H1 (cell line): ENCODE measurements at regions not wholly inside any gene's neighbourhood (a gene's known extent, or its start where the extent isn't known, plus 50 kb on each side); places are given as distances from the start of the nearest gene placed in this dataset.

Experiments used
- CTCF ChIA-PET: fragments of 300-600 bp; sonication (Branson Sonifier 250); formaldehyde crosslinking; loops from one replicate; lab custom pipeline; 2021; ENCODE audit not compliant: partially characterized antibody; lab: Charles Lee
- POLR2A ChIA-PET: fragments of 300-600 bp; sonication (Branson Sonifier 250); formaldehyde crosslinking; loops from one replicate; lab custom pipeline; 2021; ENCODE audit warnings: inconsistent platforms; ENCODE audit not compliant: partially characterized antibody; lab: Charles Lee
- DNase-seq, 2 experiments: peaks; one replicate each; pipeline versions ENCODE4 v3.0.0 to v3.0.0-alpha.2; 2010 to 2022; ENCODE audit warnings: low spot score in 2 of 2, low read depth in 1 of 2, mixed read lengths in 1 of 2
- FAIRE-seq: peaks from 2 replicates; lab custom pipeline; 2011; peaks lifted over from hg19 to GRCh38; lab: Jason Lieb, UNC
- H2AFZ ChIP-seq: 2 replicates; pipeline ENCODE4 v1.8.1; 2012; ENCODE audit warnings: low read length, inconsistent platforms
- H2AK5ac ChIP-seq: 2 replicates; pipeline ENCODE4 v1.6.1; 2013; ENCODE audit warnings: low read depth, low read length
- H2BK120ac ChIP-seq: replicated peaks from 2 replicates; pipeline ENCODE3; 2013; ENCODE audit warnings: low read depth, low read length, inconsistent platforms
- H2BK12ac ChIP-seq: 2 replicates; pipeline ENCODE4 v1.6.1; 2013; ENCODE audit warnings: low read depth, low read length
- H2BK15ac ChIP-seq: 2 replicates; pipeline ENCODE4 v1.6.1; 2013; ENCODE audit warnings: low read length
- H2BK20ac ChIP-seq: 2 replicates; pipeline ENCODE4 v1.6.1; 2013; ENCODE audit warnings: low read length
- H2BK5ac ChIP-seq: 2 replicates; pipeline ENCODE4 v1.6.1; 2013; ENCODE audit warnings: low read depth, low read length
- H3K14ac ChIP-seq: 2 replicates; pipeline ENCODE4 v1.6.1; 2013; ENCODE audit warnings: inconsistent platforms; ENCODE audit not compliant: insufficient read length
- H3K18ac ChIP-seq: 2 replicates; pipeline ENCODE4 v1.6.1; 2013; ENCODE audit warnings: low read length; ENCODE audit errors: extremely low read depth
- H3K23ac ChIP-seq: 2 replicates; pipeline ENCODE4 v1.6.1; 2013; ENCODE audit warnings: inconsistent platforms; ENCODE audit not compliant: insufficient read length
- H3K23me2 ChIP-seq: 2 replicates; pipeline ENCODE4 v1.6.1; 2013; ENCODE audit warnings: low read depth, low read length
- H3K27ac ChIP-seq: 2 replicates; pipeline ENCODE4 v1.6.1; 2011; ENCODE audit warnings: low read depth, low read length, inconsistent platforms
- H3K27me3 ChIP-seq, 4 experiments: replicated peaks in 1 of 4; 1 replicate in 1 of 4; 2 replicates in 3 of 4; pipeline versions ENCODE4 v1.6.1 to v1.8.1; 2011 to 2013; ENCODE audit warnings: low read length in 3 of 4, mild to moderate bottlenecking in 3 of 4, inconsistent platforms in 2 of 4, mixed read lengths in 2 of 4, moderate library complexity in 1 of 4; ENCODE audit not compliant: control insufficient read depth in 3 of 4, insufficient read depth in 3 of 4; ENCODE audit errors: extremely low read depth in 1 of 4
- H3K36me3 ChIP-seq, 4 experiments: 2 replicates each; pipeline versions ENCODE4 v1.6.1 to v1.8.1; 2011 to 2013; ENCODE audit warnings: mild to moderate bottlenecking in 4 of 4, low read length in 3 of 4, moderate library complexity in 2 of 4, control low read depth in 1 of 4, inconsistent platforms in 1 of 4; ENCODE audit not compliant: insufficient read depth in 4 of 4, control insufficient read depth in 2 of 4
- H3K4ac ChIP-seq: replicated peaks from 2 replicates; pipeline ENCODE3; 2013; ENCODE audit warnings: low read length, low read depth, mixed read lengths, inconsistent platforms; ENCODE audit not compliant: insufficient read length
- H3K4me1 ChIP-seq, 4 experiments: replicated peaks in 1 of 4; 1 replicate in 1 of 4; 2 replicates in 3 of 4; pipeline versions ENCODE4 v1.6.1 to v1.8.1; 2011 to 2013; ENCODE audit warnings: low read length in 3 of 4, inconsistent platforms in 2 of 4, mixed read lengths in 1 of 4; ENCODE audit not compliant: insufficient read depth in 4 of 4, control insufficient read depth in 3 of 4
- H3K4me2 ChIP-seq, 2 experiments: 2 replicates each; pipeline versions ENCODE4 v1.6.1 to v1.8.1; 2011 to 2013; ENCODE audit warnings: low read depth in 2 of 2, low read length in 2 of 2, control low read depth in 1 of 2, inconsistent platforms in 1 of 2, mild to moderate bottlenecking in 1 of 2; ENCODE audit not compliant: insufficient read depth in 1 of 2
- H3K4me3 ChIP-seq, 4 experiments: fragments of 200-600, 300-600 bp in 1 of 4; sonication (generic), shearing (Covaris generic), sonication (Bioruptor Twin) in 1 of 4; 2 replicates each; pipeline versions ENCODE4 v1.5.1 to v1.8.1; 2011 to 2016; ENCODE audit warnings: low read length in 4 of 4, low read depth in 3 of 4, control low read depth in 2 of 4, inconsistent platforms in 2 of 4, mild to moderate bottlenecking in 2 of 4, mixed read lengths in 1 of 4, moderate library complexity in 1 of 4; ENCODE audit not compliant: insufficient read depth in 2 of 4; ENCODE audit errors: extremely low read depth in 1 of 4
- H3K56ac ChIP-seq: replicated peaks from 2 replicates; pipeline ENCODE3; 2013; ENCODE audit warnings: low read depth, mild to moderate bottlenecking, mixed read lengths, low read length, inconsistent platforms; ENCODE audit not compliant: insufficient read length
- H3K79me1 ChIP-seq: 2 replicates; pipeline ENCODE4 v1.6.1; 2013; ENCODE audit warnings: low read depth, low read length, control low read depth
- H3K79me2 ChIP-seq, 2 experiments: 2 replicates each; pipeline versions ENCODE4 v1.6.1 to v1.8.1; 2012 to 2013; ENCODE audit warnings: low read length in 2 of 2, mild to moderate bottlenecking in 2 of 2, inconsistent platforms in 1 of 2; ENCODE audit not compliant: insufficient read depth in 2 of 2, control insufficient read depth in 1 of 2
- H3K9ac ChIP-seq, 4 experiments: replicated peaks in 1 of 4; 1 replicate in 1 of 4; 2 replicates in 3 of 4; pipeline versions ENCODE4 v1.6.1 to v1.8.1; 2011 to 2013; ENCODE audit warnings: low read depth in 3 of 4, low read length in 3 of 4, control low read depth in 2 of 4, mild to moderate bottlenecking in 2 of 4, moderate library complexity in 2 of 4, inconsistent platforms in 1 of 4; ENCODE audit errors: extremely low read depth in 1 of 4
- H3K9me3 ChIP-seq, 2 experiments: 2 replicates each; pipeline versions ENCODE4 v1.6.1 to v1.8.1; 2012 to 2013; ENCODE audit warnings: mild to moderate bottlenecking in 2 of 2, moderate library complexity in 2 of 2, control low read depth in 1 of 2, inconsistent platforms in 1 of 2, low read depth in 1 of 2, low read length in 1 of 2, mixed read lengths in 1 of 2; ENCODE audit not compliant: insufficient read depth in 2 of 2
- H4K20me1 ChIP-seq, 2 experiments: replicated peaks in 1 of 2; 2 replicates each; pipeline versions ENCODE3 to v1.8.1; 2011 to 2013; ENCODE audit warnings: inconsistent platforms in 2 of 2, low read length in 2 of 2, mild to moderate bottlenecking in 1 of 2; ENCODE audit not compliant: insufficient read depth in 2 of 2, control insufficient read depth in 1 of 2
- H4K5ac ChIP-seq: 2 replicates; pipeline ENCODE4 v1.6.1; 2013; ENCODE audit warnings: low read length, low read depth, mixed read lengths, inconsistent platforms; ENCODE audit not compliant: insufficient read length
- H4K8ac ChIP-seq: 2 replicates; pipeline ENCODE4 v1.8.0; 2013; ENCODE audit warnings: mild to moderate bottlenecking, moderate library complexity, low read length, inconsistent platforms; ENCODE audit not compliant: insufficient read depth; ENCODE audit errors: extremely low read depth
- H4K91ac ChIP-seq: replicated peaks from 2 replicates; pipeline ENCODE3; 2013; ENCODE audit warnings: low read length, mixed read lengths, inconsistent platforms; ENCODE audit not compliant: insufficient read length
- BACH1 ChIP-seq: IDR thresholded peaks from 2 replicates; pipeline ENCODE4 v1.6.1; 2012; ENCODE audit warnings: low read length, improper control_type of control experiment
- FOSL1 ChIP-seq: IDR thresholded peaks from 2 replicates; pipeline ENCODE4 v1.6.1; 2011; ENCODE audit warnings: mild to moderate bottlenecking, low read depth, low read length, moderate library complexity; ENCODE audit not compliant: insufficient read depth
- RAD21 ChIP-seq, 2 experiments: IDR thresholded peaks in 1 of 2; conservative IDR thresholded peaks in 1 of 2; 2 replicates each; pipeline ENCODE4 v1.6.1; 2011; ENCODE audit warnings: low read depth in 2 of 2, low read length in 2 of 2, improper control_type of control experiment in 1 of 2, inconsistent platforms in 1 of 2, mild to moderate bottlenecking in 1 of 2, moderate library complexity in 1 of 2
- SP4 ChIP-seq: IDR thresholded peaks from 2 replicates; pipeline ENCODE4 v1.6.1; 2012; ENCODE audit warnings: low read length, inconsistent platforms
- TAF1 ChIP-seq: IDR thresholded peaks from 2 replicates; pipeline ENCODE4 v1.6.1; 2011; ENCODE audit warnings: mild to moderate bottlenecking, low read depth, low read length
- WGBS, 2 experiments: shearing (Covaris generic) in 1 of 2; methylation state at CpG; one replicate each; pipeline versions ENCODE4 v1.1.6 to v1.1.7; 2013 to 2015; ENCODE audit warnings: low lambda C conversion rate in 2 of 2, mixed read lengths in 2 of 2, inconsistent platforms in 1 of 2, low coverage in 1 of 2, missing lambda C conversion rate in 1 of 2; ENCODE audit not compliant: insufficient replicate concordance in 2 of 2, insufficient coverage in 1 of 2, insufficient read length in 1 of 2; ENCODE audit errors: extremely low coverage in 1 of 2, missing lambda C conversion rate in 1 of 2; 5-methylcytosine and 5-hydroxymethylcytosine counted together

GRCh38 chr4:15345134-15345533 lies 82.7 kb upstream of the C1QTNF7 start:
- no peak overlapping the region for H3K4ac ChIP-seq
- no peak for DNase-seq
- H2BK12ac ChIP-seq, result no peak overlapping the region
- H3K27ac ChIP-seq, result no peak overlapping the region
- H2BK15ac ChIP-seq, result no peak overlapping the region
- H2AK5ac ChIP-seq, result no peak overlapping the region
- H2BK5ac ChIP-seq, result no peak overlapping the region
- ChIA-PET POLR2A (no interaction called here), CTCF (interaction anchor here (1.3 kb wide), 1 partner anchor 13 kb away, joined by 4 read pairs; no protein-coding TSS in a partner anchor)
- no peak overlapping the region for H4K8ac ChIP-seq
- no peak overlapping the region for H3K23ac ChIP-seq
- H2BK20ac ChIP-seq, result no peak overlapping the region
- no peaks in the 10 kb centered on the region for H3K36me3 ChIP-seq
- no peak overlapping the region for H2BK120ac ChIP-seq
- peaks cover 0 to 3% (median 0%) of the 10 kb centered on the region in 4 experiments; a peak in 1 of 7 replicates for H3K4me1 ChIP-seq
- no peaks in the 10 kb centered on the region for H4K20me1 ChIP-seq
- WGBS, 2 experiments, result 55% methylated on average over 3 of the region's 3 CpGs; no CpG with 5 or more reads in 1 of the 2 experiments
- H3K4me3 ChIP-seq, result no peak overlapping the region
- H4K5ac ChIP-seq, result no peak overlapping the region
- H3K14ac ChIP-seq, result no peak overlapping the region
- no peak overlapping the region for H3K4me2 ChIP-seq
- H3K56ac ChIP-seq, result no peak overlapping the region
- no peak overlapping the region for H2AFZ ChIP-seq
- no peaks in the 10 kb centered on the region; a peak in 1 of 7 replicates for H3K27me3 ChIP-seq
- no peaks in the 10 kb centered on the region for H3K9me3 ChIP-seq
- no peak for FAIRE-seq
- H3K23me2 ChIP-seq, result no peaks in the 10 kb centered on the region
- no peak overlapping the region for H3K9ac ChIP-seq
- no peaks in the 10 kb centered on the region for H3K79me1 ChIP-seq
- H3K18ac ChIP-seq, result no peak overlapping the region
- H3K79me2 ChIP-seq, result no peaks in the 10 kb centered on the region
- no peak overlapping the region for H4K91ac ChIP-seq
- TF ChIP-seq RAD21 (IDR thresholded peaks at IDR 0.05 in 1 of 2, conservative IDR thresholded peaks at IDR 0.05 in 1 of 2; ENCODE audit: low read depth in 2 of 2, low read length in 2 of 2), result no peak
- no peak for TF ChIP-seq BACH1
- TF ChIP-seq TAF1, result no peak
- no peak for TF ChIP-seq SP4
- TF ChIP-seq FOSL1, result no peak
